PC-3 (cell line): ENCODE measurements at regions not wholly inside any gene's neighbourhood (a gene's known extent, or its start where the extent isn't known, plus 50 kb on each side); places are given as distances from the start of the nearest gene placed in this dataset.

ENCODE experiments used
- EZH2 ChIP-seq: fragments of 300-600 bp; sonication (generic); IDR thresholded peaks from one replicate; pipeline ENCODE4 v1.6.1; 2017; ENCODE audit warnings: antibody characterized with exemption, mild to moderate bottlenecking, low read length; ENCODE audit not compliant: unreplicated experiment
- TF ChIP-seq, protein P1 (sequence below): fragments of 300-600 bp; sonication (generic); conservative IDR thresholded peaks from 2 replicates; pipeline ENCODE4 v1.5.1; 2017; ENCODE audit warnings: antibody characterized with exemption, low read depth, mild to moderate bottlenecking, low read length

DNA sequence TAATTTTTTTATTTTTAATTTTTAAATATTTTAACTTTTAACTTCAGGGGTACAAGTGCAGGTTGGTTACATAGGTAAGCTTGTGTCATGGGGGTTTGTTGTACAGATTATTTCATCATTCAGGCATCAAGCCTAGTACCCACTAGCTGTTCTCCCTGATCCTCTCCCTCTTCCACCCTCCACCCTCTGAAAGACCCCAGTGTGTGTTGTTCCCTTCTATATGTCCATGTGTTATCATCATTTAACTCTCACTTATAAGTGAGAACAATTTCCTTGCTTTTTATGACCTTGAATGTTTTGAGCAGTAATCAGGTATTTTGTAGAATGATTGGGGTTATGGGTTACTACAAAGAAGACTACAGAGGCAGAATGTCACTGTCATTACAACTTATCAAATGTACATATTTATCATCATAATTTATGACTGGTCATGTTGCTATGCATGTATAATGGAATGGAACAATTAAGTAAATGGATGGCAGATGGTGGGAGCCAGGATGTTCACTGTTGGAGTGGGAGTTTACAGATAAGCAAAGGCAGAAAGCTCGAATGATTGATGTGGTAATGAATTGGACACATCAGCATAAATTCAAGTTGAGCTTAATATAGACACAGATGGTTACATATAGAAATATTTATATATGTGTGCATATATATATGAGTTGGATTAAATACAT, 563.8 kb upstream of the ROBO1 start:
- TF ChIP-seq, protein P1, sequence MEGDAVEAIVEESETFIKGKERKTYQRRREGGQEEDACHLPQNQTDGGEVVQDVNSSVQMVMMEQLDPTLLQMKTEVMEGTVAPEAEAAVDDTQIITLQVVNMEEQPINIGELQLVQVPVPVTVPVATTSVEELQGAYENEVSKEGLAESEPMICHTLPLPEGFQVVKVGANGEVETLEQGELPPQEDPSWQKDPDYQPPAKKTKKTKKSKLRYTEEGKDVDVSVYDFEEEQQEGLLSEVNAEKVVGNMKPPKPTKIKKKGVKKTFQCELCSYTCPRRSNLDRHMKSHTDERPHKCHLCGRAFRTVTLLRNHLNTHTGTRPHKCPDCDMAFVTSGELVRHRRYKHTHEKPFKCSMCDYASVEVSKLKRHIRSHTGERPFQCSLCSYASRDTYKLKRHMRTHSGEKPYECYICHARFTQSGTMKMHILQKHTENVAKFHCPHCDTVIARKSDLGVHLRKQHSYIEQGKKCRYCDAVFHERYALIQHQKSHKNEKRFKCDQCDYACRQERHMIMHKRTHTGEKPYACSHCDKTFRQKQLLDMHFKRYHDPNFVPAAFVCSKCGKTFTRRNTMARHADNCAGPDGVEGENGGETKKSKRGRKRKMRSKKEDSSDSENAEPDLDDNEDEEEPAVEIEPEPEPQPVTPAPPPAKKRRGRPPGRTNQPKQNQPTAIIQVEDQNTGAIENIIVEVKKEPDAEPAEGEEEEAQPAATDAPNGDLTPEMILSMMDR, result no peak
- no peak for TF ChIP-seq EZH2
